Raji (cell line): ENCODE measurements at regions not wholly inside any gene's neighbourhood (a gene's known extent, or its start where the extent isn't known, plus 50 kb on each side); places are given as distances from the start of the nearest gene placed in this dataset.

ENCODE experiments used
- POLR2A ChIP-seq: IDR thresholded peaks from 2 replicates; pipeline ENCODE4 v1.6.1; 2011; ENCODE audit warnings: low read depth, low read length, control low read depth; ENCODE audit not compliant: insufficient read depth

DNA sequence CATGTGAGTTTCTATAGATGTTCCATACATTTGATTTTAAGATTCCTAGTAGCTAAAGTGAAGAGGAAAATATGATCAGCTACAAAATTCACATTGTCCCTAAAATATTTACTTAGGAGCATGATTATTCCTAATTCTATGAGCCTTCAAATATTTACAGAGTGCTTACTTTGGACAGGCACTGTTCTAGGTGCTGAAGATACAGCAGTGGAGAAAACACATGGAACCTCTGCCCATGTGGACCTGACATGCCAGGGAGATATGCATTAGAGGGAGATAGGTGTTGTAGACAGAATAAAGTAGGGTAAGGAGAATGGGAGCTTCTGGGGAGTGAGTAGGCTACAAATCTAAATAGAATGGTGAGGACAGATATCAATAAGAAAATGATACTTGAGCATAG, 62.6 kb upstream of the TACR1 start:
- no peak for TF ChIP-seq POLR2A

DNA sequence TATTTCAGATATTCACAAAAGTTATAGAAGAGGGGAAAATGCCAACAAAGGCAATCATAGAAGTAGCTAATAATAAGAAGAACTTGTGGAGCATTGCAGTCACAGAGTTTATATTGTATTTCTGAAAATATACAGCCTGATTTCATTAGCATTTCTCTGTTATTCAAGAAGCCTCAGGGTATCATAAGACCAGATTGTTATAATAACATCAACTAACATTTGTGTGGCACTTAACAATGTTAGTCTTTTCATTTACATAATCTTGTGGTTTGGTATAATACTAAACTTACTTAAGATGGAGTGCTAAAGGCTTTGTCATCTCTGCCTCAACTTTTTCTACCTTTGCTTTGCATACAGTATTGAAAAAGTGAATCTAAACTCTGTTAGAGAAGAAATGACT, 61.6 kb upstream of the TACR1 start:
- no peak for TF ChIP-seq POLR2A

DNA sequence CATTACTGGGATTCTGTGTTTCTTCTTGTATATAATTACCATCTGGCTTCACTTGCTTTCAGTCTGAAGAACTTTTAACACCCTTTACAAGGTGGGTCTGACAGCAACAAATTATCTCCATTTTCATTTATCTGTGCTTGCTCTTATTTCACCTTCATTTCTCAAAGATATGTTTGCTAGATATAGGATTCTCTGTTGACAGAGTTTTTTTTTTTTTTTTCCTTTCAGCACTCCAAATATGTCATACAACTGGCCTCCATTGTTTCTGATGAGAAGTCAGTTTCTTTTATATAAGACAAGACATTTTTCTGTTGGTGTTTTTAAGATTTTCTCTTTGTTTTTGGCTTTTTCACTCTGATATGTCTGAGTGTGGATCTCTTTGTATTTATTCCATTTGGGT, 59.3 kb upstream of the TACR1 start:
- no peak for TF ChIP-seq POLR2A

GRCh38 chr2:75256485-75256884, 57.2 kb upstream of the TACR1 start:
- no peak for TF ChIP-seq POLR2A

DNA sequence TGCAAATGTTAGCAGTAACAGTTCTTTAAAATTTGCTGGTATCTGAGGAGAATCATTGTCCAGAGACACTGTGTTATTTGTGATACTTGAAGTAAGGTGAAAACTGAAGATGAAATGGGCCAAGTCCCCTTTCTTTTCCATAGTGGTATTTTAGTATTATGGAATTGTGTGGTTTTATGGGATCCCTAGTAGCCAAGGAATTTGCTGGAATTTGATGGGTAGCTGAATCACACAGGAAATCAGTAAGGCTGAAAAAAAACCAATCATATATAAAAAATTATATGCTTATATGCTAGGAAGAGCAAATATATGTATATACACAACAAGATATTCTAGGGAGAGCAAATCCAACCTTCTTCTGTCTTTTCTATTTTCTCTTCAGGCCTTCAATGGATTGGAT, 54.2 kb upstream of the TACR1 start:
- TF ChIP-seq POLR2A = no peak

- TF ChIP-seq POLR2A = no peak
These were observed 52.6 kb upstream of the TACR1 start for GRCh38 chr2:75251896-75252295.
